ENCODE measurements at regions not wholly inside any gene's neighbourhood (a gene's known extent, or its start where the extent isn't known, plus 50 kb on each side); places are given as distances from the start of the nearest gene placed in this dataset.

DNA sequence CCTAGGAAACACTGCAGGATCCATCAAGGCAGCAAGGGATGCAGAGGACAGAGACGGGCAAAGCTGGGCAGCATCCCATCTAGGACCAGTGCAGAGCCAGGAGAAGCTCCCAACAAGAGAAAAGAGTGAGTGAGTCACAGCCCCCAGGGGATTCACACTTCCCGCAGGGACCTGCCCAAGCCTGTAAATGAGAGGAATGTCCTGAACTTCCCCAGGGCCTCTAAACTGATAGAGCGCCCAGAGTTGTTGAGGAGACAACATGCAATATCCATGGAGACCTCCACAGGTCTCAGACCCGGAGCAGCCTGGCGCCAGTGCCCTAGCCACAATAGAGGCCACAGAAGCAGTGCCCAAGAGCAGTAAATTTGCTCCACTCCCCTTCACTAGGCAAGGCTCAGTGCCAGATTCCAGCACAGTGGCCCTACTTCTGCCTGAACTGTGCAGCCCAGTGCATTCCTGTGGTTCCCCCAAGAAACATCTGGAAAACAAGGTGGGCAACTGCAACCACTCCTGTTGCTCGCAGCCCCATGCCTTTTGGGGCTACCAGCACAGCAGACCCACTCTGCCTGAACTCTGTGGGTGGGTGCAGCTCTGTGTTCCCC is 567.5 kb downstream of the POM121L12 start:
- H3K27ac ChIP-seq (ENCODE audit: low read depth in 1 of 2, low read length in 2 of 2) = no peak overlapping the region
- intact Hi-C loops (cut with micrococcal nuclease) = no loop called here
- H2AFZ ChIP-seq (ENCODE audit: insufficient read depth, low read depth, low read length, poor library complexity, severe bottlenecking) = no peak overlapping the region
- 91% methylated on average over 5 of the region's 6 CpGs for WGBS (ENCODE audit: insufficient coverage)
- Mint-ChIP-seq H3K9me3 (peaks cover 6 to 29% (median 11%) of the 10 kb centered on the region in 7 donors), H3K27me3 (ENCODE audit: low read depth in 3 of 3) (peaks cover 0 to 3% (median 0%) of the 10 kb centered on the region in 3 donors), H3K27ac (no peak overlapping the region), H3K4me1 (no peaks in the 10 kb centered on the region), H3K4me3 (no peak overlapping the region), H3K36me3 (no peaks in the 10 kb centered on the region)
- H3K36me3 ChIP-seq (replicated peaks in 1 of 2; ENCODE audit: control insufficient read depth in 1 of 2, insufficient read depth in 2 of 2, low read length in 2 of 2) = no peaks in the 10 kb centered on the region
- H3K9me3 ChIP-seq (replicated peaks in 1 of 2; ENCODE audit: control insufficient read depth in 1 of 2, insufficient read depth in 1 of 2, low read length in 2 of 2) = peaks cover 18 to 25% of the 10 kb centered on the region in 2 donors
- no peak overlapping the region for H3K4me3 ChIP-seq (replicated peaks in 1 of 3; ENCODE audit: low read depth in 2 of 3, low read length in 3 of 3)
- H3K4me1 ChIP-seq (ENCODE audit: control insufficient read depth in 1 of 2, insufficient read depth in 2 of 2, low read length in 2 of 2) = no peaks in the 10 kb centered on the region
- no peaks in the 10 kb centered on the region for H4K20me1 ChIP-seq (ENCODE audit: insufficient read depth, low read length)
- no peaks in the 10 kb centered on the region for H3K79me2 ChIP-seq (ENCODE audit: insufficient read depth, low read length)
- DNase-seq = no peak
- H3K27me3 ChIP-seq (ENCODE audit: control insufficient read depth in 2 of 2, insufficient read depth in 2 of 2, low read length in 2 of 2) = no peaks in the 10 kb centered on the region
- no peak overlapping the region for H3K9ac ChIP-seq (ENCODE audit: insufficient read depth, low read length, poor library complexity, severe bottlenecking)
- H3K4me2 ChIP-seq (replicated peaks; ENCODE audit: extremely low read depth, low read length, poor library complexity, severe bottlenecking) = no peak overlapping the region
- TF ChIP-seq, protein P1, sequence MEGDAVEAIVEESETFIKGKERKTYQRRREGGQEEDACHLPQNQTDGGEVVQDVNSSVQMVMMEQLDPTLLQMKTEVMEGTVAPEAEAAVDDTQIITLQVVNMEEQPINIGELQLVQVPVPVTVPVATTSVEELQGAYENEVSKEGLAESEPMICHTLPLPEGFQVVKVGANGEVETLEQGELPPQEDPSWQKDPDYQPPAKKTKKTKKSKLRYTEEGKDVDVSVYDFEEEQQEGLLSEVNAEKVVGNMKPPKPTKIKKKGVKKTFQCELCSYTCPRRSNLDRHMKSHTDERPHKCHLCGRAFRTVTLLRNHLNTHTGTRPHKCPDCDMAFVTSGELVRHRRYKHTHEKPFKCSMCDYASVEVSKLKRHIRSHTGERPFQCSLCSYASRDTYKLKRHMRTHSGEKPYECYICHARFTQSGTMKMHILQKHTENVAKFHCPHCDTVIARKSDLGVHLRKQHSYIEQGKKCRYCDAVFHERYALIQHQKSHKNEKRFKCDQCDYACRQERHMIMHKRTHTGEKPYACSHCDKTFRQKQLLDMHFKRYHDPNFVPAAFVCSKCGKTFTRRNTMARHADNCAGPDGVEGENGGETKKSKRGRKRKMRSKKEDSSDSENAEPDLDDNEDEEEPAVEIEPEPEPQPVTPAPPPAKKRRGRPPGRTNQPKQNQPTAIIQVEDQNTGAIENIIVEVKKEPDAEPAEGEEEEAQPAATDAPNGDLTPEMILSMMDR (IDR thresholded peaks at IDR 0.05) = no peak

DNA sequence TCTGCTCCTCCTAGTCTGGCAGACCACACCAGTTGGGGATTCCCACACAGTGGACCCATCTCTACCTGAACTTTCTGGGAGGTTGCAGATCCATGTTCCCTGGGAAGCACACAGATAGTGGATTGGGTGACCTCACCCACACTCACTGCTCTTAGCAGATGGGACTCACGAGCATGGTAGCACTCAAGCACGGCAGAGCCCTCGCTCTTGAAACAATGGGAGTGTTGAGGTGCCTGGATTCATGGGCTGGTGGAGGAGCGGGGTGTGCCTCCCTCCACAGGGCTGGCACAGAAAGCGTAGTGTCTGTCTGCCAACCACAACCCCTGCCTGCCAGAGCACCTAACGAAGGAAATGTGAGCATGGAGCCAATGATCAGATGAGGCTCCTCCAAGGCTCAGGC is 568.0 kb downstream of the POM121L12 start:
- Histone ChIP-seq H4K20me1 (ENCODE audit: insufficient read depth, low read length) (no peaks in the 10 kb centered on the region), H3K4me2 (replicated peaks; ENCODE audit: extremely low read depth, low read length, poor library complexity, severe bottlenecking) (no peak overlapping the region), H3K4me3 (replicated peaks in 1 of 3; ENCODE audit: low read depth in 2 of 3, low read length in 3 of 3) (no peak overlapping the region), H3K4me1 (ENCODE audit: control insufficient read depth in 1 of 2, insufficient read depth in 2 of 2, low read length in 2 of 2) (no peaks in the 10 kb centered on the region), H3K27ac (ENCODE audit: low read depth in 1 of 2, low read length in 2 of 2) (no peak overlapping the region), H3K36me3 (replicated peaks in 1 of 2; ENCODE audit: control insufficient read depth in 1 of 2, insufficient read depth in 2 of 2, low read length in 2 of 2) (no peaks in the 10 kb centered on the region), H3K79me2 (ENCODE audit: insufficient read depth, low read length) (no peaks in the 10 kb centered on the region), H3K27me3 (ENCODE audit: control insufficient read depth in 2 of 2, insufficient read depth in 2 of 2, low read length in 2 of 2) (no peaks in the 10 kb centered on the region), H3K9ac (ENCODE audit: insufficient read depth, low read length, poor library complexity, severe bottlenecking) (no peak overlapping the region), H2AFZ (ENCODE audit: insufficient read depth, low read depth, low read length, poor library complexity, severe bottlenecking) (no peak overlapping the region), H3K9me3 (replicated peaks in 1 of 2; ENCODE audit: control insufficient read depth in 1 of 2, insufficient read depth in 1 of 2, low read length in 2 of 2) (peaks cover 18 to 25% of the 10 kb centered on the region in 2 donors)
- TF ChIP-seq, protein P1 (IDR thresholded peaks at IDR 0.05) = no peak
- H3K27ac Mint-ChIP-seq = no peak overlapping the region
- intact Hi-C loops (cut with micrococcal nuclease) = no loop called here
- WGBS (ENCODE audit: insufficient coverage) = 100% methylated on average over 1 of the region's 6 CpGs
- no peak for DNase-seq
- no peaks in the 10 kb centered on the region for H3K4me1 Mint-ChIP-seq
- H3K27me3 Mint-ChIP-seq (ENCODE audit: low read depth in 3 of 3) = peaks cover 0 to 3% (median 0%) of the 10 kb centered on the region in 3 donors
- H3K9me3 Mint-ChIP-seq = peaks cover 6 to 28% (median 11%) of the 10 kb centered on the region in 7 donors
- no peak overlapping the region for H3K4me3 Mint-ChIP-seq
- H3K36me3 Mint-ChIP-seq = no peaks in the 10 kb centered on the region

Data from CD14-positive monocyte (primary cell).